ENCODE measurements at regions not wholly inside any gene's neighbourhood (a gene's known extent, or its start where the extent isn't known, plus 50 kb on each side); places are given as distances from the start of the nearest gene placed in this dataset.
"Not testable (repeated sequence)": the region's sequence is repeated elsewhere in the genome, so short reads cannot be mapped to it uniquely, and the experiment has no call there.

DNA sequence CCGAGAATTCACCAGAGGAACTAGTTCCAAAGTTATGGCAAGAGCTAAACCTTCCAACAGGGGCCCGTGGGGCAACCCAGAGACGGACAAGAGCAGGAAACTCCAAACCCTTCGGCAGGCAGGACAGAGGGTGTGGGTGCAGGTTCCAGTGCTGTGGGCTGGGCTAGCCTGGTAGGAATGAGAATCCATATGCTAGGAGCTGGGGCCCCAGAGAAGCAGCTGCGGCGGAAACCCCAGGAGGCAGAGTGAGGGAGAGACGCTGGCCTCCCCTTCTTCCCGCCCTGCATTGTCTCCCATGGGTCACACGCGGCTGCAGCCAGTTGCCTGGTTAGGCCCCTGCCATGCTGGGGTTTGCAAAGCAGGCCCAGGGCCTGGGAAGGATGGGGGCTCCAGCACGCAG is 126.2 kb upstream of the ALDH3B2 start:
- TF ChIP-seq CTCF, POLR2A (IDR thresholded peaks at IDR 0.05): not testable (repeated sequence)
